CD4-positive, CD25-positive, alpha-beta regulatory T cell (primary cell): ENCODE measurements at regions not wholly inside any gene's neighbourhood (a gene's known extent, or its start where the extent isn't known, plus 50 kb on each side); places are given as distances from the start of the nearest gene placed in this dataset.
"Not testable (repeated sequence)": the region's sequence is repeated elsewhere in the genome, so short reads cannot be mapped to it uniquely, and the experiment has no call there.

ENCODE experiments used
- ATAC-seq, 2 donors: fragments of 150-1000 bp; cut with Tn5 transposase; one replicate each; pipeline ENCODE4 v1.10.0; 2021; ENCODE audit warnings: low read depth in 2 of 2, moderate number of reproducible peaks in 2 of 2, moderate library complexity in 1 of 2
- DNase-seq, 3 donors: peaks; one replicate each; pipeline versions ENCODE4 v3.0.0 to v3.0.0-alpha.2; 2012 to 2022; ENCODE audit warnings: mixed read lengths in 1 of 3
- H3K27ac ChIP-seq: one replicate; pipeline ENCODE4 v1.7.0; 2013; ENCODE audit warnings: mild to moderate bottlenecking, low read length; ENCODE audit not compliant: insufficient read depth, poor library complexity, severe bottlenecking
- H3K27me3 ChIP-seq: one replicate; pipeline ENCODE4 v1.7.0; 2013; ENCODE audit warnings: low read length; ENCODE audit not compliant: control insufficient read depth, insufficient read depth
- H3K36me3 ChIP-seq: one replicate; pipeline ENCODE4 v1.7.0; 2013; ENCODE audit warnings: mild to moderate bottlenecking, low read length, moderate library complexity; ENCODE audit not compliant: control insufficient read depth, insufficient read depth
- H3K4me1 ChIP-seq: 2 replicates; pipeline ENCODE4 v1.7.0; 2013; ENCODE audit warnings: mild to moderate bottlenecking, low read length; ENCODE audit not compliant: insufficient read depth, control insufficient read depth, poor library complexity, severe bottlenecking
- H3K4me3 ChIP-seq: one replicate; pipeline ENCODE4 v1.7.0; 2013; ENCODE audit warnings: low read depth, mild to moderate bottlenecking, low read length, moderate library complexity
- H3K9me3 ChIP-seq, 2 experiments: 1 replicate in 1 of 2; 2 replicates in 1 of 2; pipeline ENCODE4 v1.7.0; 2013; ENCODE audit warnings: low read length in 2 of 2, mild to moderate bottlenecking in 1 of 2, moderate library complexity in 1 of 2; ENCODE audit not compliant: control insufficient read depth in 2 of 2
- H3K27ac Mint-ChIP-seq, 3 donors: one replicate each; pipeline ENCODE4 v1.8.0; 2020 to 2022; ENCODE audit warnings: mild to moderate bottlenecking in 3 of 3, mixed read lengths in 3 of 3, moderate library complexity in 2 of 3
- H3K27me3 Mint-ChIP-seq: one replicate; pipeline ENCODE4 v1.8.0; 2022; ENCODE audit warnings: mild to moderate bottlenecking, mixed read lengths
- H3K36me3 Mint-ChIP-seq: one replicate; pipeline ENCODE4 v1.8.0; 2020; ENCODE audit warnings: mixed read lengths
- H3K4me1 Mint-ChIP-seq, 4 donors: one replicate each; pipeline ENCODE4 v1.8.0; 2020 to 2022; ENCODE audit warnings: mixed read lengths in 4 of 4, mild to moderate bottlenecking in 1 of 4
- H3K4me3 Mint-ChIP-seq, 4 donors: one replicate each; pipeline ENCODE4 v1.8.0; 2020 to 2022; ENCODE audit warnings: mild to moderate bottlenecking in 4 of 4, mixed read lengths in 4 of 4, moderate library complexity in 3 of 4
- H3K9me3 Mint-ChIP-seq, 7 donors: one replicate each; pipeline ENCODE4 v1.8.0; 2020 to 2022; ENCODE audit warnings: mixed read lengths in 7 of 7, mild to moderate bottlenecking in 3 of 7, moderate library complexity in 2 of 7

DNA sequence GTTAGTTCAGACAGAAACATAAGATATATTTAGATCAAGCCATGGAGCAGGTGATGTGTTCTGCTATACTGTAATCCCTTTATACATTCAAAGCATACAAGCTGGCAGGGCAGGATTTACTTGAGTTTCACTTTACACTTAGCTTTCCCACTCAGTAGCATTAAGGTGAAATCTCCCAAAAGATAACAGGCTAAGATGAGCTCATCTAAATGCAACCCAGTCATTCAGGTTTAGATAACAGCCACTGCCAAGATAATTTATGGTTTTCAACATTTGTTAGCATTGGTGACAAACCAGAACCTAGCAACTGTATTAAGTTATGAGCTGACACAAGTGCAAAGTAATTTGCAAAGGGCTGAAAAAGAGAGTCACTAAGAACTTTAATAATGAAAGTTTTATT lies 925.1 kb upstream of the ATXN7L3B start:
- H3K27me3 ChIP-seq = no peaks in the 10 kb centered on the region
- Mint-ChIP-seq H3K4me3 (no peak overlapping the region), H3K9me3 (peaks cover under 1 to 28% (median 10%) of the 10 kb centered on the region in 7 donors), H3K27me3 (no peaks in the 10 kb centered on the region), H3K27ac (no peak overlapping the region), H3K36me3 (no peaks in the 10 kb centered on the region), H3K4me1 (no peaks in the 10 kb centered on the region)
- no peak overlapping the region for H3K4me3 ChIP-seq
- H3K9me3 ChIP-seq = no peaks in the 10 kb centered on the region
- ATAC-seq (no peak), DNase-seq (no peak)
- H3K36me3 ChIP-seq = no peaks in the 10 kb centered on the region
- no peaks in the 10 kb centered on the region for H3K4me1 ChIP-seq
- H3K27ac ChIP-seq = no peak overlapping the region

DNA sequence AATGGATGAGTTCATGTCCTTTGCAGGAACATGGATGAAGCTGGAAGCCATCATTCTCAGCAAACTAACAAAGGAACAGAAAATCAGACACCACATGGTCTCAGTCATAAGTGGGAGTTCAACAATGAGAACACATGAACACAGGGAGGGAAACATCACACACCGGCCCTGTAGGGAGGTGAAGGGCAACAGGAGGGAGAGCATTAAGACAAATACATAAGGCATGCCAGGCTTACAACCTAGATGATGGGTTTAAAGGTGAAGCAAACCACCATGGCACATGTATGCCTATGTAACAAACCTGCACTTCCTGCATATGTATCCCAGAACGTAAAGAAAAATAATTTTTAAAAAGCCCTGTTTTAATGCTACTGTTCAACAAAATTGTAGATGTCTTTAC lies 914.2 kb upstream of the ATXN7L3B start:
- Histone ChIP-seq H3K4me3 (no peak overlapping the region), H3K4me1 (no peaks in the 10 kb centered on the region), H3K36me3 (no peaks in the 10 kb centered on the region), H3K27ac (no peak overlapping the region), H3K9me3 (no peaks in the 10 kb centered on the region), H3K27me3 (no peaks in the 10 kb centered on the region)
- H3K4me1 Mint-ChIP-seq = no peaks in the 10 kb centered on the region
- H3K4me3 Mint-ChIP-seq = no peak overlapping the region
- no peaks in the 10 kb centered on the region for H3K27me3 Mint-ChIP-seq
- ATAC-seq (no peak), DNase-seq (no peak)
- H3K36me3 Mint-ChIP-seq = no peaks in the 10 kb centered on the region
- H3K27ac Mint-ChIP-seq = no peak overlapping the region
- H3K9me3 Mint-ChIP-seq = peaks cover 0 to 6% (median 0%) of the 10 kb centered on the region in 7 donors

DNA sequence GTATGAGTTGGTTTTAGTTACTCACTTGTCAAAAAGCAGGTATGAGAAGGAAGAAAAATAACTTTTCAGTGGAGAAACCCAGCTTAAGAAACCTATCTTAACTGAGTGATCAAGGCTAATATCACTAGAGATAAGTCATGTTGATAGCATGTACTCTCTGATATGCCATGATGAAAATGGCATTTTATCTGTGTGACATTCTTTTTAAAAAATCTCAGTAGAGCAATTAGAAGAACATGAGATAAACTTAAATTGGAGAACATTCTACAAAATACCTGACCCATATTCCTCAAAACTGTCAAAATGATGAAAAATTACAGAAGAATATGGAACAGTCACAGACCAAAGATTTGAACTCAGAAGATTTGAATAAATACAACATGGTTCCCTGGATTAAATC lies 912.4 kb upstream of the ATXN7L3B start:
- no peak overlapping the region for H3K4me3 ChIP-seq
- no peaks in the 10 kb centered on the region for H3K9me3 ChIP-seq
- ATAC-seq (no peak), DNase-seq (no peak)
- H3K4me1 ChIP-seq = no peaks in the 10 kb centered on the region
- peaks cover 0 to 6% (median under 1%) of the 10 kb centered on the region in 7 donors for H3K9me3 Mint-ChIP-seq
- H3K36me3 Mint-ChIP-seq = no peaks in the 10 kb centered on the region
- no peaks in the 10 kb centered on the region for H3K27me3 Mint-ChIP-seq
- H3K27ac ChIP-seq = no peak overlapping the region
- no peaks in the 10 kb centered on the region for H3K36me3 ChIP-seq
- no peak overlapping the region for H3K4me3 Mint-ChIP-seq
- H3K27me3 ChIP-seq = no peaks in the 10 kb centered on the region
- H3K27ac Mint-ChIP-seq = no peak overlapping the region
- no peaks in the 10 kb centered on the region for H3K4me1 Mint-ChIP-seq

DNA sequence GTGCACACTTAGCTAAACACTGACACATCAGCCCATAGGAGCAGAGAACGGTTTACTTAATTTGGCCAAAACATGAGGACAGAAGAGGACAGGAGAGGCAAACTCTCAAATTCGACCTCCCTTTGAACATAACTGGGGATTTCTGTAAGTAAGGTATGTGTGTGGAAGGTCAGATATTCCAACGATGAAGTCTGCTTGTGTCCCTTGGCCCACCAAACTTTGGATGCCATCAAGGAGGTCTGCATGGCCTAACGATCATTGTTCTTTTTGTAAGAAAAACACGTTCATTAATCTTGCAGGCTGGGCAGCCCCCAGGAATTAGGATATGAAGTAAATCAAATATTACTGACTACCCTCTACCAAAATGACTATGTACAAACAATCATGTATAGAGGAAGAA lies 908.5 kb upstream of the ATXN7L3B start:
- H3K27ac Mint-ChIP-seq = no peak overlapping the region
- Histone ChIP-seq H3K4me1 (no peaks in the 10 kb centered on the region), H3K4me3 (no peak overlapping the region), H3K27ac (no peak overlapping the region), H3K9me3 (no peaks in the 10 kb centered on the region), H3K27me3 (no peaks in the 10 kb centered on the region), H3K36me3 (no peaks in the 10 kb centered on the region)
- H3K27me3 Mint-ChIP-seq = no peaks in the 10 kb centered on the region
- no peak for DNase-seq
- ATAC-seq = no peak
- H3K36me3 Mint-ChIP-seq = no peaks in the 10 kb centered on the region
- no peak overlapping the region for H3K4me3 Mint-ChIP-seq
- peaks cover 0 to 4% (median 0%) of the 10 kb centered on the region in 7 donors for H3K9me3 Mint-ChIP-seq
- no peaks in the 10 kb centered on the region for H3K4me1 Mint-ChIP-seq

DNA sequence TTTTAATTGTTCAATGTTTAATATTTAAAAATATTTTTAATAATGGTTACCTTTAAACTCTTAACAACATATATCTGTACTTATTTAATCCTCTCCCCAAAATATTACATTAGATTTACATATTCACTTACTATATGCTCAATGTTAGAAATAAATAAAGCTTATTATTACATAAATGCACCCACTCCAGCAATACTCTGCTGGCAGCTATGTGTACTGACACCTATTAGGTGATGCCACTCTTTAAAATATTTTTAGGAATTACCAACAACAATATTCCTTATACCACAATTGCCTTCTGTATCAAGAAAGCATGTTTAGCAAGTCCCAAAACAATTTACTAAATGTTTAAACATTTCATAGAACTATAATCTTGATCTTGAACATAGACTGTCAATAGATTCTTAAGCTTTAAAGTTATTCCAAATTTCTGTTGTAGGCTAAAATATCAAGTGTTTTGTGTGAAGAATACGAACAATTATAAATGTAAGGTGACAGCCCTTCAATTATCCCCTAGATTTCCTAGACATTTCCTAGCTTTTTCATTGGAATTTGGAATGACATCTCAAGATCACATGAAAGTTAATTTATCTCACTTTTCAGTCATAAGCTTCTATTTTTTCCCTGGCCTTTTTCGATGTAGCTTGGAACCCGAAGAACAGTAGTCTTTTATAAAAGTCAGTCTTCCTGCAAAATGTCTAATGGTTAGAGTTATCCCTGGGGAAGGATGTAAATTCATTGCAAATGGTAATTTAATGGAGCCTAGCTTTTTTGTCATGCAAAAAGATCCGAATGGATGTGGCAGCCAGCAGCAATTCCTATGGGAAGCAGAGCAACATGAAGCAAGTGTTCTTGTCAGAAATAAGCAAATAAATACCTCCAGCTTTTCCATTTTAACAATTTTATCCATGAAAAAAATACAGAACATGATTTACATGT lies 907.5 kb upstream of the ATXN7L3B start:
- Histone ChIP-seq H3K4me3 (no peak overlapping the region), H3K4me1 (no peaks in the 10 kb centered on the region), H3K27ac (no peak overlapping the region), H3K36me3 (no peaks in the 10 kb centered on the region), H3K9me3 (no peaks in the 10 kb centered on the region), H3K27me3 (no peaks in the 10 kb centered on the region)
- Mint-ChIP-seq H3K4me1 (no peaks in the 10 kb centered on the region), H3K4me3 (no peak overlapping the region), H3K36me3 (no peaks in the 10 kb centered on the region), H3K27me3 (no peaks in the 10 kb centered on the region), H3K9me3 (peaks cover 0 to 5% (median 1%) of the 10 kb centered on the region in 7 donors), H3K27ac (no peak overlapping the region)
- DNase-seq (no peak), ATAC-seq (no peak)

DNA sequence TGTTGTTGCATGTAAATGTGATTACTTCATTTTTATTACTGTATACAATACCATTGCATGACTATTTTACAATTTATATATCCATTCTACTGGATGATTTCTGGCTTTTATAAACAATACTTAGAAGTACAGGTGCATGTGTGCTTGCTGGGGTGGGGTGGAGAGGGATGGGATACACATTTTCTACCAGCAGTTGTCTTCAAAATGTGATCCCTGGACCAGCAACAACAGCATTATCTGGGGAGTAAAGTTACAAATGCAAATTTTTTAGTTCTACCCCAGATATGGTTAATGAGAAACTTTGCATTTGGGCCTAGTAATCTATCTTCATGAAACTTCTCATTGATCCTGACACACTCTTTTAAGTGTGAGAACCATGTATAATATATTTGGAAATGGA lies 905.4 kb upstream of the ATXN7L3B start:
- H3K4me1 Mint-ChIP-seq = no peaks in the 10 kb centered on the region

DNA sequence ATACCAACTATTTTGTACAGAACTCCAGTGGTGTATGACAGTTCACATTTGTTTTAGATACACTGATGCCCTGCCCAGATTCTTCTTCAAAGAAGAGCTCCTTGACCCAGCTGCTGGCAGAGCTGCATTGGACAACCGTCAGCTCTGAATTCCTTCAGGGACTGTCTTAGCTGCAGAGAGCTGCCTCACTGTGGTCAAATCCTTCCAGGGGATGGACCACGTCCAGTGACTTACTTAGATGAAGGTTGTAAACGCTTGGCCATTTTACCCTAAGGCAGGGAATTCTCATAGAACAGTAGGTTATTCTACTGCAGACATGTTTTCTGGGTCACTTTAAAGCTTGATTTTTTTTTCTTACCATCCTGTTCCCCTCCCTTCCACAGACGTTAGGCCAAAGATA lies 905.0 kb upstream of the ATXN7L3B start:
- peaks cover 0 to 7% of the 10 kb centered on the region in 2 experiments for H3K9me3 ChIP-seq
- H3K4me3 ChIP-seq = no peak overlapping the region
- DNase-seq (no peak), ATAC-seq (no peak)
- no peaks in the 10 kb centered on the region for H3K36me3 ChIP-seq
- H3K36me3 Mint-ChIP-seq = no peaks in the 10 kb centered on the region
- H3K27ac Mint-ChIP-seq = no peak overlapping the region
- no peak overlapping the region for H3K27ac ChIP-seq
- H3K9me3 Mint-ChIP-seq = peaks cover 0 to 9% (median 3%) of the 10 kb centered on the region in 7 donors
- H3K27me3 ChIP-seq = no peaks in the 10 kb centered on the region
- no peak overlapping the region for H3K4me3 Mint-ChIP-seq
- H3K27me3 Mint-ChIP-seq = no peaks in the 10 kb centered on the region
- no peaks in the 10 kb centered on the region for H3K4me1 Mint-ChIP-seq
- H3K4me1 ChIP-seq = no peaks in the 10 kb centered on the region

More for the DNA sequence above, 905.4 kb upstream of the ATXN7L3B start:
- Mint-ChIP-seq H3K4me3 (no peak overlapping the region), H3K27ac (no peak overlapping the region), H3K36me3 (no peaks in the 10 kb centered on the region), H3K9me3 (peaks cover 0 to 9% (median 3%) of the 10 kb centered on the region in 7 donors), H3K27me3 (no peaks in the 10 kb centered on the region)
- Histone ChIP-seq H3K4me1 (no peaks in the 10 kb centered on the region), H3K4me3 (no peak overlapping the region), H3K9me3 (peaks cover 0 to 7% of the 10 kb centered on the region in 2 experiments), H3K36me3 (no peaks in the 10 kb centered on the region), H3K27me3 (no peaks in the 10 kb centered on the region), H3K27ac (no peak overlapping the region)
- DNase-seq (no peak), ATAC-seq (no peak)

DNA sequence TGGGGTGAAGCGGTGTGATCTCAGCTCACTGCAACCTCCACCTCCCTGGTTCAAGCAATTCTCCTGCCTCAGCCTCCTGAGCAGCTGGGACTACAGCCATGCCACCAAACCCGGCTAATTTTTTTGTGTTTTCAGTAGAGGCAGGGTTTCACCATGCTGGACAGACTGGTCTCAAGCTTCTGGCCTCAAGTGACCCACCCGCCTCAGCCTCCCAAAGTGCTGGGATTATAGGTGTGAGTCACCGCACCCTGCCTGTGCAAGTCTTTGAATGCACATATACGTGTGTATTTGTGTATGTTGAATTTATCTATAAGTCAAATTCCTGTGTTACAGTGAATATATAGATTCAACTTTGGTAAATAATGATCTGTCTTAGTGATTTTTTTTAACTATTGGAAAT lies 898.2 kb upstream of the ATXN7L3B start:
- not testable (repeated sequence) for H3K27me3 ChIP-seq, H3K4me3 Mint-ChIP-seq, H3K9me3 ChIP-seq, H3K4me1 Mint-ChIP-seq, H3K27me3 Mint-ChIP-seq, H3K4me3 ChIP-seq, H3K36me3 ChIP-seq, DNase-seq, ATAC-seq, H3K27ac ChIP-seq, H3K36me3 Mint-ChIP-seq, H3K27ac Mint-ChIP-seq, H3K4me1 ChIP-seq
- peaks cover 0 to 24% (median 6%) of the 10 kb centered on the region in 7 donors for H3K9me3 Mint-ChIP-seq
